ENCODE measurements at regions not wholly inside any gene's neighbourhood (a gene's known extent, or its start where the extent isn't known, plus 50 kb on each side); places are given as distances from the start of the nearest gene placed in this dataset.

DNA sequence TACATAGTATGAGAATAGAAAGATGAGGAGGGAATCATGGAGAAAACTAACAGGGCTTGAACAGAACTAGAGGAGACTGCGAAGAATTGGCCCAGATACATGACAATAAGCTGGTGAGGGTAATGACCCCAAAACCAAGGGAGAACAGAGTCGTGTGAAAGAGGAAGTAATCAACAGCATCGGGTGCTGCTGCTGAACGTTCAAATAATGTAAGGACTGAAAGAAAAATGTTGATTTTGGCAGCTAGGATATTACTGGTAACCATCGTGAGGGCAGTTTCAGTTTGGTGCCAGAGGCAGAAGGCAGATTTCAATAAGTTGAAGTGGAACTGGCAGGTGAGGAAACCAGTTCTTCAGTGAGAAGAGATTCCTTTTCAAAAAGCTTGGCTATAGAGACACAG is 66.8 kb upstream of the SMC2 start:
- H3K79me2 ChIP-seq (ENCODE audit: control insufficient read depth, insufficient read depth, low read length): no peaks in the 10 kb centered on the region
- no peak overlapping the region for H3K4me2 ChIP-seq (ENCODE audit: control insufficient read depth, extremely low read depth, insufficient read depth, low read depth, low read length)
- H3K36me3 ChIP-seq (ENCODE audit: control insufficient read depth in 2 of 2, extremely low read depth in 1 of 2, insufficient read depth in 2 of 2, low read length in 2 of 2): no peaks in the 10 kb centered on the region
- TF ChIP-seq CTCF (optimal IDR thresholded peaks at IDR 0.05 in 1 of 3, IDR thresholded peaks at IDR 0.05 in 1 of 3, conservative IDR thresholded peaks at IDR 0.05 in 1 of 3; ENCODE audit: extremely low read depth in 1 of 3, insufficient read depth in 2 of 3, low read length in 3 of 3) (no peak), EZH2 (IDR thresholded peaks at IDR 0.05; ENCODE audit: low read length) (no peak)
- no peak overlapping the region for H3K27ac ChIP-seq (ENCODE audit: control insufficient read depth, insufficient read depth, low read length)
- no peaks in the 10 kb centered on the region for H4K20me1 ChIP-seq (ENCODE audit: control insufficient read depth, extremely low read depth, insufficient read depth, low read length)
- H3K27me3 ChIP-seq (ENCODE audit: control insufficient read depth, extremely low read depth, insufficient read depth, low read length): no peaks in the 10 kb centered on the region
- H3K9me3 ChIP-seq (ENCODE audit: control insufficient read depth, low read depth, low read length): no peaks in the 10 kb centered on the region
- no peak overlapping the region for H3K9ac ChIP-seq (ENCODE audit: control insufficient read depth, extremely low read depth, insufficient read depth, low read length)
- FAIRE-seq: no peak
- dilution Hi-C loops (cut with MboI; ENCODE audit: extremely low pct_ligation_motif_present, low sequenced_read_pairs): no loop called here
- H3K4me1 ChIP-seq (ENCODE audit: control insufficient read depth, extremely low read depth, insufficient read depth, low read length): no peaks in the 10 kb centered on the region
- no peak for DNase-seq (ENCODE audit: low read depth, low spot score)
- no peak overlapping the region for H2AFZ ChIP-seq (ENCODE audit: control insufficient read depth, low read length)
- no peaks in the 10 kb centered on the region for H3K9me1 ChIP-seq (ENCODE audit: control insufficient read depth, extremely low read depth, insufficient read depth, low read length)
- H3K4me3 ChIP-seq (ENCODE audit: control insufficient read depth in 2 of 3, extremely low read depth in 1 of 3, insufficient read depth in 2 of 3, low read depth in 1 of 3, low read length in 3 of 3): no peak overlapping the region

GRCh38 chr9:104028827-104029226 is 65.3 kb upstream of the SMC2 start:
- no peak overlapping the region for H2AFZ ChIP-seq (ENCODE audit: control insufficient read depth, low read length)
- no peaks in the 10 kb centered on the region for H3K79me2 ChIP-seq (ENCODE audit: control insufficient read depth, insufficient read depth, low read length)
- H4K20me1 ChIP-seq (ENCODE audit: control insufficient read depth, extremely low read depth, insufficient read depth, low read length): no peaks in the 10 kb centered on the region
- no peaks in the 10 kb centered on the region for H3K36me3 ChIP-seq (ENCODE audit: control insufficient read depth in 2 of 2, extremely low read depth in 1 of 2, insufficient read depth in 2 of 2, low read length in 2 of 2)
- FAIRE-seq (no peak), DNase-seq (ENCODE audit: low read depth, low spot score) (no peak)
- no peak overlapping the region for H3K4me2 ChIP-seq (ENCODE audit: control insufficient read depth, extremely low read depth, insufficient read depth, low read depth, low read length)
- H3K9ac ChIP-seq (ENCODE audit: control insufficient read depth, extremely low read depth, insufficient read depth, low read length): no peak overlapping the region
- H3K9me1 ChIP-seq (ENCODE audit: control insufficient read depth, extremely low read depth, insufficient read depth, low read length): no peaks in the 10 kb centered on the region
- no peak overlapping the region for H3K4me3 ChIP-seq (ENCODE audit: control insufficient read depth in 2 of 3, extremely low read depth in 1 of 3, insufficient read depth in 2 of 3, low read depth in 1 of 3, low read length in 3 of 3)
- H3K27ac ChIP-seq (ENCODE audit: control insufficient read depth, insufficient read depth, low read length): no peak overlapping the region
- H3K4me1 ChIP-seq (ENCODE audit: control insufficient read depth, extremely low read depth, insufficient read depth, low read length): no peaks in the 10 kb centered on the region
- dilution Hi-C loops (cut with MboI; ENCODE audit: extremely low pct_ligation_motif_present, low sequenced_read_pairs): no loop called here
- H3K9me3 ChIP-seq (ENCODE audit: control insufficient read depth, low read depth, low read length): no peaks in the 10 kb centered on the region
- no peak for TF ChIP-seq CTCF (optimal IDR thresholded peaks at IDR 0.05 in 1 of 3, IDR thresholded peaks at IDR 0.05 in 1 of 3, conservative IDR thresholded peaks at IDR 0.05 in 1 of 3; ENCODE audit: extremely low read depth in 1 of 3, insufficient read depth in 2 of 3, low read length in 3 of 3)
- TF ChIP-seq EZH2 (IDR thresholded peaks at IDR 0.05; ENCODE audit: low read length): no peak
- H3K27me3 ChIP-seq (ENCODE audit: control insufficient read depth, extremely low read depth, insufficient read depth, low read length): no peaks in the 10 kb centered on the region

Small RNA genes lying in the stretch of these regions (small RNA-seq; reads per million reads assigned to genes)
- 0 reads per million in 3 experiments for gene RNA5SP291 (ENCODE audit: insufficient read length in 3 of 3, low read depth in 3 of 3, low replicate concordance in 1 of 3)

Measured in keratinocyte (primary cell).